Liver (tissue), 3 donors: ENCODE measurements at regions not wholly inside any gene's neighbourhood (a gene's known extent, or its start where the extent isn't known, plus 50 kb on each side); places are given as distances from the start of the nearest gene placed in this dataset.

Experiments
- ATF3 ChIP-seq: IDR thresholded peaks from 2 replicates; pipeline ENCODE4 v1.6.1; 2016; ENCODE audit warnings: antibody characterized with exemption
- CTCF ChIP-seq: fragments of 150-350 bp; IDR thresholded peaks from 2 replicates; pipeline ENCODE4 v1.5.1; 2017; ENCODE audit warnings: improper control_type of control experiment, low read depth, low read length; ENCODE audit not compliant: missing input control
- EGR1 ChIP-seq, 2 donors: IDR thresholded peaks; 2 replicates each; pipeline ENCODE4 v1.6.1; 2016 to 2018; ENCODE audit warnings: antibody characterized with exemption in 2 of 2, low read depth in 2 of 2
- FOXA2 ChIP-seq: IDR thresholded peaks from 2 replicates; pipeline ENCODE4 v1.6.1; 2016; ENCODE audit warnings: antibody characterized with exemption
- GABPA ChIP-seq, 2 donors: IDR thresholded peaks in 1 of 2; conservative IDR thresholded peaks in 1 of 2; 2 replicates each; pipeline ENCODE4 v1.6.1; 2016; ENCODE audit warnings: antibody characterized with exemption in 2 of 2, mild to moderate bottlenecking in 1 of 2, moderate library complexity in 1 of 2
- HNF4G ChIP-seq: IDR thresholded peaks from 2 replicates; pipeline ENCODE4 v1.6.1; 2016; ENCODE audit warnings: antibody characterized with exemption
- MAX ChIP-seq: IDR thresholded peaks from 2 replicates; pipeline ENCODE4 v1.6.1; 2016; ENCODE audit warnings: antibody characterized with exemption
- RAD21 ChIP-seq, 2 donors: IDR thresholded peaks; 2 replicates each; pipeline ENCODE4 v1.6.1; 2016; ENCODE audit warnings: antibody characterized with exemption in 2 of 2, mild to moderate bottlenecking in 2 of 2
- REST ChIP-seq: IDR thresholded peaks from 2 replicates; pipeline ENCODE4 v1.6.1; 2016; ENCODE audit warnings: antibody characterized with exemption, mild to moderate bottlenecking
- RXRA ChIP-seq, 2 donors: IDR thresholded peaks; 2 replicates each; pipeline ENCODE4 v1.6.1; 2017 to 2018; ENCODE audit warnings: antibody characterized with exemption in 2 of 2, mild to moderate bottlenecking in 1 of 2
- SP1 ChIP-seq: IDR thresholded peaks from 2 replicates; pipeline ENCODE4 v1.6.1; 2018; ENCODE audit warnings: antibody characterized with exemption, mild to moderate bottlenecking
- TAF1 ChIP-seq: conservative IDR thresholded peaks from 2 replicates; pipeline ENCODE4 v1.6.1; 2016; ENCODE audit warnings: antibody characterized with exemption, mild to moderate bottlenecking
- ZBTB33 ChIP-seq: IDR thresholded peaks from 2 replicates; pipeline ENCODE4 v1.6.1; 2016; ENCODE audit warnings: antibody characterized with exemption
- donor health status: healthy.
- donor health status: healthy.

GRCh38 chr15:49801796-49802195 lies 180.9 kb downstream of the DTWD1 start:
- no peak for TF ChIP-seq CTCF
- TF ChIP-seq MAX = no peak
- TF ChIP-seq FOXA2 = no peak
- no peak for TF ChIP-seq EGR1 (IDR thresholded peaks at IDR 0.05; ENCODE audit: low read depth in 2 of 2)
- TF ChIP-seq ZBTB33 = no peak
- TF ChIP-seq RXRA (IDR thresholded peaks at IDR 0.05) = no peak
- no peak for TF ChIP-seq ATF3
- TF ChIP-seq TAF1 = no peak
- no peak for TF ChIP-seq REST
- TF ChIP-seq RAD21 (IDR thresholded peaks at IDR 0.05) = no peak
- no peak for TF ChIP-seq GABPA (IDR thresholded peaks at IDR 0.05 in 1 of 2, conservative IDR thresholded peaks at IDR 0.05 in 1 of 2)
- no peak for TF ChIP-seq HNF4G
- TF ChIP-seq SP1 = no peak
